Activated effector memory CD4-positive, alpha-beta T cell treated with anti-CD3 and anti-CD28 coated beads, Interleukin-2, amount 50 U/mL, for 16 hours (primary cell): ENCODE measurements at regions not wholly inside any gene's neighbourhood (a gene's known extent, or its start where the extent isn't known, plus 50 kb on each side); places are given as distances from the start of the nearest gene placed in this dataset.
A peak's percentile ranks its signal among the peaks of the same experiment; 100 is the strongest.

Source experiments
- DNase-seq: peaks from one replicate; pipeline ENCODE4 v3.0.0-alpha.2; 2020

- no peak for DNase-seq
Observed at GRCh38 chr6:14709066-14709670, 536.7 kb upstream of the JARID2 start.

- no peak for DNase-seq
Observed at GRCh38 chr6:14709900-14710299, 536.0 kb upstream of the JARID2 start.

- DNase-seq, result no peak
Observed at GRCh38 chr6:14710421-14710820, 535.4 kb upstream of the JARID2 start.

- peak; percentile 76 for DNase-seq
Observed at GRCh38 chr6:14711056-14711703, 534.7 kb upstream of the JARID2 start.

- no peak for DNase-seq
Observed at GRCh38 chr6:14711704-14712379, 534.0 kb upstream of the JARID2 start.

- no peak for DNase-seq
Observed at GRCh38 chr6:14713008-14713960, 532.6 kb upstream of the JARID2 start.

GRCh38 chr6:14713966-14714631 lies 531.8 kb upstream of the JARID2 start:
- no peak for DNase-seq

- no peak for DNase-seq
Observed at GRCh38 chr6:14715076-14715475, 530.8 kb upstream of the JARID2 start.

GRCh38 chr6:14716499-14717146 lies 529.2 kb upstream of the JARID2 start:
- no peak for DNase-seq

- no peak for DNase-seq
Observed at GRCh38 chr6:14717307-14717706, 528.6 kb upstream of the JARID2 start.

GRCh38 chr6:14718861-14719260 lies 527.0 kb upstream of the JARID2 start:
- DNase-seq, result no peak

- no peak for DNase-seq
Observed at GRCh38 chr6:14719270-14719669, 526.6 kb upstream of the JARID2 start.

GRCh38 chr6:14720411-14721102 lies 525.3 kb upstream of the JARID2 start:
- no peak for DNase-seq

- DNase-seq, result no peak
Observed at GRCh38 chr6:14721103-14721758, 524.6 kb upstream of the JARID2 start.

- no peak for DNase-seq
Observed at GRCh38 chr6:14722001-14722562, 523.8 kb upstream of the JARID2 start.

- no peak for DNase-seq
Observed at GRCh38 chr6:14722704-14723103, 523.2 kb upstream of the JARID2 start.

GRCh38 chr6:14723535-14724086 lies 522.3 kb upstream of the JARID2 start:
- DNase-seq, result no peak

- no peak for DNase-seq
Observed at GRCh38 chr6:14724549-14724948, 521.3 kb upstream of the JARID2 start.

- DNase-seq, result no peak
Observed at GRCh38 chr6:14726816-14727493, 518.9 kb upstream of the JARID2 start.
